Breast epithelium (tissue), 4 donors: ENCODE measurements at regions not wholly inside any gene's neighbourhood (a gene's known extent, or its start where the extent isn't known, plus 50 kb on each side); places are given as distances from the start of the nearest gene placed in this dataset.

Experiments
- DNase-seq, 2 donors: peaks; one replicate each; pipeline ENCODE4 v3.0.0-alpha.2; 2019; ENCODE audit warnings: low spot score in 2 of 2
- H3K27ac ChIP-seq, 2 donors: fragments of 200-600 bp; sonication (generic) in 1 of 2; one replicate each; pipeline ENCODE4 v1.5.1; 2016 to 2019; ENCODE audit warnings: mild to moderate bottlenecking in 1 of 2
- H3K27me3 ChIP-seq, 2 donors: fragments of 200-600 bp; sonication (generic) in 1 of 2; one replicate each; pipeline versions ENCODE4 v1.5.1 to v1.6.0; 2017 to 2019; ENCODE audit warnings: control low read depth in 1 of 2, mild to moderate bottlenecking in 1 of 2
- H3K36me3 ChIP-seq: fragments of 200-600 bp; one replicate; pipeline ENCODE4 v1.5.1; 2019
- H3K4me1 ChIP-seq, 2 donors: fragments of 200-600 bp; sonication (generic); one replicate each; pipeline ENCODE4 v1.5.1; 2016 to 2019; ENCODE audit warnings: control low read depth in 1 of 2
- H3K4me3 ChIP-seq, 3 donors: fragments of 200-600 bp; sonication (generic); 1 replicate in 2 of 3; 2 replicates in 1 of 3; pipeline ENCODE4 v1.5.1; 2016 to 2019; ENCODE audit warnings: mild to moderate bottlenecking in 3 of 3, moderate library complexity in 2 of 3
- H3K9me3 ChIP-seq, 2 donors: fragments of 200-600 bp; sonication (generic) in 1 of 2; one replicate each; pipeline ENCODE4 v1.5.1; 2016 to 2019; ENCODE audit warnings: control low read depth in 1 of 2
- POLR2A ChIP-seq: fragments of 450-650 bp; IDR thresholded peaks from one replicate; pipeline ENCODE4 v1.6.1; 2016; ENCODE audit warnings: antibody characterized with exemption, mild to moderate bottlenecking, moderate library complexity
- POLR2AphosphoS5 ChIP-seq, 3 donors: sonication (generic); formaldehyde crosslinking; IDR thresholded peaks; one replicate each; pipeline ENCODE4 v1.6.1; 2017; ENCODE audit warnings: antibody characterized with exemption in 3 of 3
- intact Hi-C: fragments of 100-400 bp; cut with DNase I; formaldehyde crosslinking; loops from one replicate; pipeline ENCODE4 v1.15.1; 2023; ENCODE audit warnings: low total_unique reads
- TF ChIP-seq, protein P1 (sequence below), 3 donors: fragments of 450-650 bp; IDR thresholded peaks; one replicate each; pipeline ENCODE4 v1.5.1; 2016 to 2017; ENCODE audit warnings: antibody characterized with exemption in 3 of 3, mild to moderate bottlenecking in 3 of 3, moderate library complexity in 3 of 3

GRCh38 chr3:87855211-87855610, 203.6 kb downstream of the CGGBP1 start:
- intact Hi-C loops = no loop called here
- no peak overlapping the region for H3K27ac ChIP-seq
- no peak for TF ChIP-seq POLR2AphosphoS5 (IDR thresholded peaks at IDR 0.05)
- TF ChIP-seq POLR2A = no peak
- TF ChIP-seq, protein P1, sequence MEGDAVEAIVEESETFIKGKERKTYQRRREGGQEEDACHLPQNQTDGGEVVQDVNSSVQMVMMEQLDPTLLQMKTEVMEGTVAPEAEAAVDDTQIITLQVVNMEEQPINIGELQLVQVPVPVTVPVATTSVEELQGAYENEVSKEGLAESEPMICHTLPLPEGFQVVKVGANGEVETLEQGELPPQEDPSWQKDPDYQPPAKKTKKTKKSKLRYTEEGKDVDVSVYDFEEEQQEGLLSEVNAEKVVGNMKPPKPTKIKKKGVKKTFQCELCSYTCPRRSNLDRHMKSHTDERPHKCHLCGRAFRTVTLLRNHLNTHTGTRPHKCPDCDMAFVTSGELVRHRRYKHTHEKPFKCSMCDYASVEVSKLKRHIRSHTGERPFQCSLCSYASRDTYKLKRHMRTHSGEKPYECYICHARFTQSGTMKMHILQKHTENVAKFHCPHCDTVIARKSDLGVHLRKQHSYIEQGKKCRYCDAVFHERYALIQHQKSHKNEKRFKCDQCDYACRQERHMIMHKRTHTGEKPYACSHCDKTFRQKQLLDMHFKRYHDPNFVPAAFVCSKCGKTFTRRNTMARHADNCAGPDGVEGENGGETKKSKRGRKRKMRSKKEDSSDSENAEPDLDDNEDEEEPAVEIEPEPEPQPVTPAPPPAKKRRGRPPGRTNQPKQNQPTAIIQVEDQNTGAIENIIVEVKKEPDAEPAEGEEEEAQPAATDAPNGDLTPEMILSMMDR (IDR thresholded peaks at IDR 0.05) = no peak
- DNase-seq = no peak
- no peak overlapping the region for H3K4me3 ChIP-seq
- peaks cover 0 to 5% of the 10 kb centered on the region in 2 donors for H3K9me3 ChIP-seq
- no peaks in the 10 kb centered on the region for H3K27me3 ChIP-seq
- H3K4me1 ChIP-seq = no peaks in the 10 kb centered on the region
- no peaks in the 10 kb centered on the region for H3K36me3 ChIP-seq

DNA sequence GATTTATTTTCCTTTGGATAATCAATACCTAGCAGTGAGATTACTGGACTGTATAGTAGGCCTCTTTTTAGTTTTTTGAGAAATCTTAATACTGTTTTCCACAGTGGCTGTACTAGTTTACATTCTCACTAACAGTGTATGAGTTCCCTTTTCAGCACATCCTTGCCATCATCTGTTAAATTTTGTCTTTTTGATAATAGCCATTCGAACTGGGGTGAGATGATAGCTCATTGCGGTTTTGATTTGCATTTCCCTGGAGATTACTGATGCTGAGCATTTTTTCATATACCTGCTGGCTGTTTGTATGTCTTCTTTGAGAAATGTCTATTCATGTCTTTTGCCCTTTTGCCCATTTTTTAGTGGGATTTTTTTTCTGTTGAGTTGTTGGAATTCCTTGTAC, 210.8 kb downstream of the CGGBP1 start:
- intact Hi-C loops = no loop called here
- Histone ChIP-seq H3K9me3 (peaks cover 0 to 5% of the 10 kb centered on the region in 2 donors), H3K27me3 (no peaks in the 10 kb centered on the region), H3K36me3 (no peaks in the 10 kb centered on the region), H3K4me3 (no peak overlapping the region), H3K4me1 (no peaks in the 10 kb centered on the region), H3K27ac (no peak overlapping the region)
- DNase-seq = no peak
- TF ChIP-seq POLR2A (no peak), POLR2AphosphoS5 (IDR thresholded peaks at IDR 0.05) (no peak)
- TF ChIP-seq, protein P1 (IDR thresholded peaks at IDR 0.05) = no peak

GRCh38 chr3:87837076-87837475, 221.7 kb downstream of the CGGBP1 start:
- no peaks in the 10 kb centered on the region for H3K27me3 ChIP-seq
- H3K4me3 ChIP-seq = no peak overlapping the region
- no peak overlapping the region for H3K27ac ChIP-seq
- intact Hi-C loops = no loop called here
- no peaks in the 10 kb centered on the region for H3K4me1 ChIP-seq
- no peak for DNase-seq
- H3K36me3 ChIP-seq = no peaks in the 10 kb centered on the region
- H3K9me3 ChIP-seq = peaks cover 0 to 11% of the 10 kb centered on the region in 2 donors
- TF ChIP-seq, protein P1 (IDR thresholded peaks at IDR 0.05) = no peak
- no peak for TF ChIP-seq POLR2A
- TF ChIP-seq POLR2AphosphoS5 (IDR thresholded peaks at IDR 0.05) = no peak

DNA sequence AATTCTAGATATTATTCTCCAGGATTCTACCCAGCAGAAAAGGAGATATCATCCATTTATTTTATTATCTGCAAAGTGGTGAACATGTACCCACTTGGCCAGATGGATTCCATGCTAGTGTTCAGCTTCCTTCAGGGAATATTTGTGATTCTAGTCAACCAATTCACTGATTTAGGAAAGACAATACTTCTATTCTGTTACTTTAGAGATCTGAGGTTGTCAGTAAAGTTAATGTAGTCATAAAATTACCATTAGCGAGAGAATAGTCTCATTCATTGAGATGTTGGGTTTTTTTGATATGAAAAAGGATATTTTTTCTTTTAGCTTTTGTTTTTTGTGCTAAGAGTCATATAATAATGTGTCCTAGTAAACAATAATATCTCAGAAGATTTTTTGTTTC, 222.8 kb downstream of the CGGBP1 start:
- Histone ChIP-seq H3K9me3 (peaks cover 0 to 11% of the 10 kb centered on the region in 2 donors), H3K4me1 (no peaks in the 10 kb centered on the region), H3K27ac (no peak overlapping the region), H3K27me3 (no peaks in the 10 kb centered on the region), H3K4me3 (no peak overlapping the region), H3K36me3 (no peaks in the 10 kb centered on the region)
- no peak for DNase-seq
- intact Hi-C loops = no loop called here
- TF ChIP-seq, protein P1 (IDR thresholded peaks at IDR 0.05) = no peak
- TF ChIP-seq POLR2A (no peak), POLR2AphosphoS5 (IDR thresholded peaks at IDR 0.05) (no peak)

GRCh38 chr3:87835236-87835635, 223.6 kb downstream of the CGGBP1 start:
- TF ChIP-seq, protein P1 (IDR thresholded peaks at IDR 0.05) = no peak
- TF ChIP-seq POLR2A (no peak), POLR2AphosphoS5 (IDR thresholded peaks at IDR 0.05) (no peak)
- H3K27ac ChIP-seq = no peak overlapping the region
- H3K4me3 ChIP-seq = no peak overlapping the region
- H3K9me3 ChIP-seq = peaks cover 0 to 11% of the 10 kb centered on the region in 2 donors
- DNase-seq = no peak
- H3K27me3 ChIP-seq = no peaks in the 10 kb centered on the region
- intact Hi-C loops = no loop called here
- H3K4me1 ChIP-seq = no peaks in the 10 kb centered on the region
- no peaks in the 10 kb centered on the region for H3K36me3 ChIP-seq
